Peyer's patch (tissue), 4 donors: ENCODE measurements at regions not wholly inside any gene's neighbourhood (a gene's known extent, or its start where the extent isn't known, plus 50 kb on each side); places are given as distances from the start of the nearest gene placed in this dataset.

Experiments
- DNase-seq, 3 donors: peaks; one replicate each; pipeline ENCODE4 v3.0.0-alpha.2; 2017 to 2019
- H3K27ac ChIP-seq, 4 donors: fragments of 200-600 bp; sonication (generic); one replicate each; pipeline ENCODE4 v1.5.1; 2016 to 2019
- H3K27me3 ChIP-seq, 2 donors: fragments of 200-600 bp; sonication (generic); one replicate each; pipeline ENCODE4 v1.5.1; 2019
- H3K36me3 ChIP-seq, 3 donors: fragments of 200-600 bp; sonication (generic); one replicate each; pipeline ENCODE4 v1.5.1; 2016 to 2019
- H3K4me1 ChIP-seq, 4 donors: fragments of 200-600 bp; sonication (generic); one replicate each; pipeline ENCODE4 v1.5.1; 2016 to 2019
- H3K4me3 ChIP-seq, 4 donors: fragments of 200-600 bp; sonication (generic); 1 replicate in 3 of 4; 2 replicates in 1 of 4; pipeline ENCODE4 v1.5.1; 2016 to 2019; ENCODE audit warnings: mild to moderate bottlenecking in 1 of 4
- H3K9me3 ChIP-seq, 4 donors: fragments of 200-600 bp; sonication (generic); one replicate each; pipeline ENCODE4 v1.5.1; 2016 to 2019; ENCODE audit warnings: mild to moderate bottlenecking in 1 of 4
- POLR2A ChIP-seq, 2 donors: fragments of 450-650 bp; IDR thresholded peaks; one replicate each; pipeline ENCODE4 v1.5.1; 2017; ENCODE audit warnings: antibody characterized with exemption in 2 of 2, mild to moderate bottlenecking in 2 of 2, moderate library complexity in 2 of 2
- TF ChIP-seq, protein P1 (sequence below), 6 experiments: fragments of 450-650 bp in 4 of 6; fragments of 200-600 bp in 2 of 6; sonication (generic) in 1 of 6; IDR thresholded peaks; one replicate each; pipeline ENCODE4 v1.5.1; 2017 to 2019; ENCODE audit warnings: antibody characterized with exemption in 6 of 6, mild to moderate bottlenecking in 3 of 6, moderate library complexity in 1 of 6

DNA sequence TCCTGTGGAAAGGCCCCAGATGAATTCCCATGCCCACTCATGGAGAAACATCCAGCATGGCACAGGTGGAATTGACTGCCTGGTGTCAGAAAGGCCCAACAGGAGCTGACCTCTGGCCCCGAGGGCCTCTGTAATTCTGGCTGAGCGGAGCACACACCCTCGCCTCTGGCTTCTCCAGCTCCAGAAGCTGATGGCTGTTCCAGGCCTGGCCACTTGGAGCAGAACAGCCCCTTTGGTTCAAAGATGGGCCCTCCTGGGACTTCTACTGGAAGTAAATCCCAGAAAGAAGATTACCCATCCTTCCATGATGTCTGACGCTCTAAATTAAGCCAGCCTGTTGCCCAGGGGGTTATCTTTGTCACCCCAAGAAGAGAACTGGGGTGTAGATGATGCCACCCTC, 275.1 kb upstream of the CDH4 start:
- no peak for DNase-seq
- peaks cover 0 to 3% (median 0%) of the 10 kb centered on the region in 4 donors for H3K9me3 ChIP-seq
- H3K4me3 ChIP-seq: no peak overlapping the region
- H3K27ac ChIP-seq: no peak overlapping the region
- H3K4me1 ChIP-seq: no peaks in the 10 kb centered on the region
- TF ChIP-seq, protein P1, sequence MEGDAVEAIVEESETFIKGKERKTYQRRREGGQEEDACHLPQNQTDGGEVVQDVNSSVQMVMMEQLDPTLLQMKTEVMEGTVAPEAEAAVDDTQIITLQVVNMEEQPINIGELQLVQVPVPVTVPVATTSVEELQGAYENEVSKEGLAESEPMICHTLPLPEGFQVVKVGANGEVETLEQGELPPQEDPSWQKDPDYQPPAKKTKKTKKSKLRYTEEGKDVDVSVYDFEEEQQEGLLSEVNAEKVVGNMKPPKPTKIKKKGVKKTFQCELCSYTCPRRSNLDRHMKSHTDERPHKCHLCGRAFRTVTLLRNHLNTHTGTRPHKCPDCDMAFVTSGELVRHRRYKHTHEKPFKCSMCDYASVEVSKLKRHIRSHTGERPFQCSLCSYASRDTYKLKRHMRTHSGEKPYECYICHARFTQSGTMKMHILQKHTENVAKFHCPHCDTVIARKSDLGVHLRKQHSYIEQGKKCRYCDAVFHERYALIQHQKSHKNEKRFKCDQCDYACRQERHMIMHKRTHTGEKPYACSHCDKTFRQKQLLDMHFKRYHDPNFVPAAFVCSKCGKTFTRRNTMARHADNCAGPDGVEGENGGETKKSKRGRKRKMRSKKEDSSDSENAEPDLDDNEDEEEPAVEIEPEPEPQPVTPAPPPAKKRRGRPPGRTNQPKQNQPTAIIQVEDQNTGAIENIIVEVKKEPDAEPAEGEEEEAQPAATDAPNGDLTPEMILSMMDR (IDR thresholded peaks at IDR 0.05): no peak
- TF ChIP-seq POLR2A (IDR thresholded peaks at IDR 0.05): no peak
- no peaks in the 10 kb centered on the region for H3K27me3 ChIP-seq
- no peaks in the 10 kb centered on the region for H3K36me3 ChIP-seq

DNA sequence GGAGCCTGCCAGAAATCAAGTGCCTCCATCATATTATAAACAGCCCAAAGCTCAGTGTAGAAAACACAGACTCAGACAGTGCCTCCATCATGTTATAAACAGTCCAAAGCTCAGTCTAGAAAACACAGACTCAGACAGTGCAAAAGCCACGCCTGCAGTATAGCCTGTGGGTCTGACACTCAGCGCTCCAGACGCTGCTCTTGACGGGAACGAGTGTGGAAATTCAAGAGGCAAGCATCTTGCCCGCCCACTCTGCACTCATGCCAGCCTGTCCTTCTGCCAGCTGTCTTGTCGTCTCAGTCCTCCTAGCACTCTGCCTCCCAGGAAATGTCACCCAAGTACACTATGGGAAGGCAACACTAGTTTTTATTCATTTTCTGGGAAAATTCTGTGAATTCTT, 274.2 kb upstream of the CDH4 start:
- H3K4me3 ChIP-seq: no peak overlapping the region
- H3K27me3 ChIP-seq: no peaks in the 10 kb centered on the region
- H3K36me3 ChIP-seq: no peaks in the 10 kb centered on the region
- TF ChIP-seq POLR2A (IDR thresholded peaks at IDR 0.05): no peak
- TF ChIP-seq, protein P1 (IDR thresholded peaks at IDR 0.05): no peak
- no peaks in the 10 kb centered on the region for H3K4me1 ChIP-seq
- H3K27ac ChIP-seq: no peak overlapping the region
- H3K9me3 ChIP-seq: peaks cover 0 to 3% (median 0%) of the 10 kb centered on the region in 4 donors
- no peak for DNase-seq

DNA sequence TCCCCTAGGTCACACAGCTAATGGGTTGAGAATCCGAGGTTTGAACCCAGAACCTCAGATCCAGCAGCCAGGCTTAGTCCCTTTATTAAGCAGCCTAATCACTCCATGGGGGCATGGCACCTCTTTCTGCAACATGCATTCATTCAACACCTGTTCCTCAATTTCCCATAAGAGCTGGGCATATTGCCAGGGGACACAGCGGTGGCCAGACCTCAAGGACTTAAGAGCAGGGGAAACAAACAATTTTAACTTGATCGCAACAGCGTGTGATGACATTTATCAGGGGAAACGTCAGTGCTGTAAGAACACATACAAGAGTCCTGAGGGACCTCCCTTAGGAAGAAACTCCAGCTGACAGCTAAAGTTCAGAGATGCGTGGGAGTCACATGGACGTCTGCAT, 267.4 kb upstream of the CDH4 start:
- no peak overlapping the region for H3K27ac ChIP-seq
- H3K4me1 ChIP-seq: no peaks in the 10 kb centered on the region
- peaks cover 0 to 3% (median 0%) of the 10 kb centered on the region in 4 donors for H3K9me3 ChIP-seq
- H3K36me3 ChIP-seq: no peaks in the 10 kb centered on the region
- DNase-seq: no peak
- H3K4me3 ChIP-seq: no peak overlapping the region
- TF ChIP-seq POLR2A (IDR thresholded peaks at IDR 0.05): no peak
- H3K27me3 ChIP-seq: no peaks in the 10 kb centered on the region

DNA sequence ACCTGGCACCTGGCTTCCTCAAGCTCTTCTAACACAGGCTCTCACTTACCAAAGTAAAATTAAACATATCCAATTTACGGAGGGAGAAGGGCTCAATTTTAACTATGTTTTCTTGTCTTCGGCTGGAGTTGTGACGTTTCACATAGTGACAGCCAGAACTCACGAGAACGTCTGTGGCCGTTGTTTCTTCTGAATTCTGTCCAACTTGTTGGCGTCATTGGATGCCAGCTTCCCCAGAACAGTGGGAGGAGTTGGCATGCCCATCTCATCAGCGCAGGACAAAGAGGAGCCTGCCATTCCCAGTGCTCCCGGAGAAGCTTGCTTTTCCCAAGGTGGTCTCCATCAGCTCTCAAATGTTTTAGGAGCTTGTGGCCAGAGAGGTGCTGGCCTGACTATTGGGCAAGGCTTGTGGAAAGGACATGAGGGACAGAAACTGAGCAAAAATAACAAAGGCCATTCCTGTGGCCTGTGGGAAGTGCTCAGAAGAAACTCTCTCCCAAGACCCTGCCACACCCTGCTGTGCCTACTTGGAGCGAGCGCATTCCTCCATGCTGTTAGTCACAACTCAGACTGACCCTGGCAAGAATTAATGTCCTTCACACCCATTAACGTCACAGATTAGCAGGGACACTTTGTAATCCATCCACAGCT, 265.4 kb upstream of the CDH4 start:
- no peak for DNase-seq
- Histone ChIP-seq H3K9me3 (no peaks in the 10 kb centered on the region), H3K27me3 (no peaks in the 10 kb centered on the region), H3K27ac (no peak overlapping the region), H3K4me3 (no peak overlapping the region), H3K36me3 (no peaks in the 10 kb centered on the region), H3K4me1 (no peaks in the 10 kb centered on the region)
- TF ChIP-seq, protein P1 (IDR thresholded peaks at IDR 0.05): no peak
- TF ChIP-seq POLR2A (IDR thresholded peaks at IDR 0.05): no peak

DNA sequence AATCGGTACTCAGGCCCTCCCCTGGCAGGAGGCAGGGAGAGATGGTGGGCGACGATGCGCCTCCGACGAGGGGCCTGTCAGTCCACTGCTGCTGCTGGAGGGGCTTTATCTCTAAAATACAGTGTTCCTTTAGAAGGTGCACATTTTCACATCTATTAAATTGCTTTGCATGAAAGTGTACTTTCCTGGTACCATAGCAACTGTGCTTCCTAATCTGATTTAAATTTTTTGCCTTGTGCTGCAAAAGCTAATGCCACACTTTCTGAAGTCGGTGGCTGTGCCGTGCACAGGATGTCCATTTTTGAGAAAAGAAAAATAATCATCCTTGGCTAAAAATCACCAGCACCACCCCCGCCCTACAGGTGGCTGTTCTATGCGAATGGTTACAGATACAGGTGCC, 262.0 kb upstream of the CDH4 start:
- DNase-seq: no peak
- no peaks in the 10 kb centered on the region for H3K36me3 ChIP-seq
- no peaks in the 10 kb centered on the region for H3K27me3 ChIP-seq
- no peaks in the 10 kb centered on the region for H3K4me1 ChIP-seq
- H3K9me3 ChIP-seq: no peaks in the 10 kb centered on the region
- H3K4me3 ChIP-seq: no peak overlapping the region
- TF ChIP-seq, protein P1 (IDR thresholded peaks at IDR 0.05): no peak
- no peak for TF ChIP-seq POLR2A (IDR thresholded peaks at IDR 0.05)
- no peak overlapping the region for H3K27ac ChIP-seq

DNA sequence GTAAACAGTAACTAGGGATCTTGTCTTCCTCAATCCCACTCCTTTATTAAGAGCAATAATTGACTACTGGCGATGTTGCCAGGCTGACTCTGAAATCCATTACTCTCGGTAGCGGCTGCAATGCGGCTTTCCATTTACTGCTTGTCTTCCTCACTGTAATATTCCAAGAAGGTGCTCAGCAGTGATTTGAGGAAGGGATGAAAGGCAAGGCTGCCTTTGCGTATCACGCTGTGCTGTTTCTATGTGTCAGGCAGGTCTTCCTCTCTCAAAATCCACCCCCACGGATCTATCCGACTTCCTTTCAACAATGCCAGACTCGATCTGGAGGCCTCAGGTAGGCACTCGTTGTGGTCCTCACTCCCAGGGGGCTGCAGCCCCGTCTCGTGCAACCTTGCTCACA, 261.4 kb upstream of the CDH4 start:
- no peak for DNase-seq
- Histone ChIP-seq H3K36me3 (no peaks in the 10 kb centered on the region), H3K27ac (no peak overlapping the region), H3K9me3 (no peaks in the 10 kb centered on the region), H3K4me3 (no peak overlapping the region), H3K27me3 (no peaks in the 10 kb centered on the region), H3K4me1 (no peaks in the 10 kb centered on the region)
- TF ChIP-seq, protein P1 (IDR thresholded peaks at IDR 0.05): no peak
- no peak for TF ChIP-seq POLR2A (IDR thresholded peaks at IDR 0.05)
